Keratinocyte (primary cell): ENCODE measurements at regions not wholly inside any gene's neighbourhood (a gene's known extent, or its start where the extent isn't known, plus 50 kb on each side); places are given as distances from the start of the nearest gene placed in this dataset.

Experiments used
- CTCF ChIP-seq, 3 experiments: IDR thresholded peaks in 1 of 3; conservative IDR thresholded peaks in 1 of 3; optimal IDR thresholded peaks in 1 of 3; 2 replicates in 2 of 3; 3 replicates in 1 of 3; pipeline versions ENCODE3 to v1.5.1; 2011; ENCODE audit warnings: low read length in 3 of 3, mild to moderate bottlenecking in 3 of 3, moderate library complexity in 2 of 3, control low read depth in 1 of 3, inconsistent platforms in 1 of 3; ENCODE audit not compliant: insufficient read depth in 2 of 3; ENCODE audit errors: extremely low read depth in 1 of 3
- EZH2 ChIP-seq: IDR thresholded peaks from one replicate; pipeline ENCODE4 v1.6.1; 2012; ENCODE audit warnings: inconsistent platforms, mild to moderate bottlenecking, low read length, moderate library complexity

DNA sequence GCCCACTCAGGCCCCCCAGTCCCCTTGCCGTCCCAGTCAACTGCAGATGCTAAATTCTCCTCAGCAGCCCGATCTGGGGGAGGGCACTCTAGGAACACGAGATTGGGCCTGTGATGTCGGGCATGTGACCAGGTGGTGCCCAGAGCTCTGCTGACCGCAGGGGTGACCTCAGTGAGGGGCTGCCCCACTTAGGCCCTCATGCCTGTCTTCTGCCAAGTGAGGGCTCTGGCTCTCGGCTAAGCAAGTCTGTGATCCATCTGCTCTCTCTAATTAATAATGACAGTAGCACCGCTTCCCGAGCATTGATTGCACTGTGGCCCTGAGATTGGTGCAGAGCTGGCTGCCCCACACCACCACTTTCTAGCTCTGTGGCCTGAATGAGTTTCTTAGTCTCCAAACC, 138.8 kb downstream of the MRM1 start:
- TF ChIP-seq CTCF (optimal IDR thresholded peaks at IDR 0.05 in 1 of 3, IDR thresholded peaks at IDR 0.05 in 1 of 3, conservative IDR thresholded peaks at IDR 0.05 in 1 of 3; ENCODE audit: extremely low read depth in 1 of 3, insufficient read depth in 2 of 3, low read length in 3 of 3) = no peak
- TF ChIP-seq EZH2 = no peak
